ENCODE measurements at regions not wholly inside any gene's neighbourhood (a gene's known extent, or its start where the extent isn't known, plus 50 kb on each side); places are given as distances from the start of the nearest gene placed in this dataset.

GRCh38 chr10:124346831-124347230 is 71.9 kb downstream of the OAT start:
- TF ChIP-seq CTCF (IDR thresholded peaks at IDR 0.05; ENCODE audit: poor library complexity) (no peak), EZH2phosphoT487 (IDR thresholded peaks at IDR 0.05; ENCODE audit: low read depth, severe bottlenecking, unreplicated experiment) (no peak)
